ENCODE measurements at regions not wholly inside any gene's neighbourhood (a gene's known extent, or its start where the extent isn't known, plus 50 kb on each side); places are given as distances from the start of the nearest gene placed in this dataset.
"Not testable (repeated sequence)": the region's sequence is repeated elsewhere in the genome, so short reads cannot be mapped to it uniquely, and the experiment has no call there.

- DNase-seq: no peak
Measured at GRCh38 chr6:144630857-144631256, 345.7 kb downstream of the UTRN start.

GRCh38 chr6:144632266-144632665 is 347.1 kb downstream of the UTRN start:
- DNase-seq: no peak

GRCh38 chr6:144633886-144634285 is 348.8 kb downstream of the UTRN start:
- DNase-seq: no peak

GRCh38 chr6:144634371-144634770 is 349.2 kb downstream of the UTRN start:
- DNase-seq: no peak

- DNase-seq: no peak
Measured at GRCh38 chr6:144635051-144635450, 349.9 kb downstream of the UTRN start.

GRCh38 chr6:144636025-144636424 is 350.9 kb downstream of the UTRN start:
- DNase-seq: not testable (repeated sequence)

- no peak for DNase-seq
Measured at GRCh38 chr6:144637541-144637940, 352.4 kb downstream of the UTRN start.

GRCh38 chr6:144639654-144640053 is 354.5 kb downstream of the UTRN start:
- DNase-seq: no peak

GRCh38 chr6:144641286-144641685 is 356.2 kb downstream of the UTRN start:
- DNase-seq: no peak

GRCh38 chr6:144644776-144645175 is 359.6 kb downstream of the UTRN start:
- DNase-seq: no peak

- DNase-seq: no peak
Measured at GRCh38 chr6:144646093-144647056, 361.2 kb downstream of the UTRN start.

- no peak for DNase-seq
Measured at GRCh38 chr6:144647406-144647964, 362.4 kb downstream of the UTRN start.

GRCh38 chr6:144647971-144648651 is 363.0 kb downstream of the UTRN start:
- DNase-seq: no peak

GRCh38 chr6:144649085-144649484 is 363.9 kb downstream of the UTRN start:
- DNase-seq: no peak

GRCh38 chr6:144651234-144651633 is 366.1 kb downstream of the UTRN start:
- no peak for DNase-seq

- DNase-seq: no peak
Measured at GRCh38 chr6:144652292-144652891, 367.3 kb downstream of the UTRN start.

GRCh38 chr6:144653885-144654505 is 368.9 kb downstream of the UTRN start:
- no peak for DNase-seq

- DNase-seq: no peak
Measured at GRCh38 chr6:144654506-144654905, 369.4 kb downstream of the UTRN start.

- no peak for DNase-seq
Measured at GRCh38 chr6:144655376-144655775, 370.2 kb downstream of the UTRN start.

- DNase-seq: no peak
Measured at GRCh38 chr6:144657691-144658090, 372.6 kb downstream of the UTRN start.

GRCh38 chr6:144659202-144660182 is 374.4 kb downstream of the UTRN start:
- no peak for DNase-seq

Measured in activated CD8-positive, alpha-beta memory T cell treated with anti-CD3 and anti-CD28 coated beads, Interleukin-2, amount 50 U/mL, for 48 hours (primary cell).